HUDEP-2 (cell line): ENCODE measurements at regions not wholly inside any gene's neighbourhood (a gene's known extent, or its start where the extent isn't known, plus 50 kb on each side); places are given as distances from the start of the nearest gene placed in this dataset.
"Not testable (repeated sequence)": the region's sequence is repeated elsewhere in the genome, so short reads cannot be mapped to it uniquely, and the experiment has no call there.

Experiments
- DNase-seq, 76 experiments: peaks; one replicate each; lab custom pipeline; 2025; ENCODE audit not compliant: unreplicated experiment in 76 of 76; lab: John Stamatoyannopoulos, UW

- DNase-seq: no peak
Measured at GRCh38 chr5:162931501-162931900, 505.9 kb upstream of the CCNG1 start.

DNA sequence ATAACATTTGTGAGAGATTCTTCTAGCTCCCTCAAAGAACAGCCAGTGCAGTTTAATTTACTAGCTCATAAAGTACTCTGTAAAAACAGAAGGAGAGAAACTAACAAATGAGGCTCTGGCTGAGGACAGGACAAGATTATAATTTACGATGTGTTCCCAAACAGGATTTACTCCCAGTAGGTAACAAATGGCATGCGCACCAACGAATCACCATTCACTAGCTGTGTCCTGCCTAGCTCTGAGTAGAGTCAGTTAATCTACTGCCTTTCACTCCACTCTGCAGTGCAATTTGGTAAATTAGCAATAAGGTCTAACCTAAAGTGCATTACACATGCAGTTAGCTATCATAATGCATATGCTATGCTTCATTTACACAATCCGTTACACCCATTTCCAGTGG lies 497.4 kb upstream of the CCNG1 start:
- DNase-seq: no peak

- DNase-seq: no peak
Measured at GRCh38 chr5:162948677-162949076, 488.7 kb upstream of the CCNG1 start.

DNA sequence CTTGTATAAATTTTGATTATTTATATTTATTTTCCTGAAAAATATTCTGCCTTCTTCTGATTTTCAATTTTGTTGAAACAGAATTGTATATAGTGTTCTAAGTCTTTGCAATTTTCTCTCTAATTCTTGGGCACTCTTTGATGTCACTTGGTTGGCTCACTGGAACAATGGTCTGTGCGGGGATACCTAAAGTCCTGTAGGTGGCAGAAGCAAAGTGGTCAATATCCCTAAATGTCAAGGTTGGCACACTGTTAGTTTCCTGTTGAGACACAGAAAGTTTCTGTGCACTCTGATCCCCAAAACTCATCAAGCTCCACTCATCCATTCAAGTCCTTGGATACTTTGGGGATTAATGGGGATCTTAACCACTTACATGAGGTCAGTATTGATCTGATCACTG lies 480.8 kb upstream of the CCNG1 start:
- no peak for DNase-seq

- not testable (repeated sequence) for DNase-seq
Measured at GRCh38 chr5:162964144-162964543, 473.3 kb upstream of the CCNG1 start.

DNA sequence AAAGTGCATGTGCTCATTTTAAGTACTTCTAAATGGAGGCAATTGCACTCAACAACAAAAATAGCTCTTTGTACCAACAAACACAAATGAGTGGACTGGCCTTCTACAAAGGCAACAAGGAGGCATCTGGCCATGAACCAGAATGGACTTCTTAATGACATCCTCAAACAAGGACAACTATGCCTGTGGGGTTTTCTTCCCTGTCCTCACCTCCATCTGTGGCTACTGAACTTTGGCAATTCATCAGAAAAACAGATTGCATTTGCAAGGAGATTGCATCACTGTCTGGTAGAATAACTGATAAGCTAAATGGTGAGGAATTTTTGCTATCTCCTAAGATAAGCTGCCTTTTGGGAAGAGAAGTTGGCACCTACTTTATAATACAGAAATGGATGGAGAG lies 447.3 kb upstream of the CCNG1 start:
- DNase-seq: no peak

GRCh38 chr5:162990856-162991497 lies 446.4 kb upstream of the CCNG1 start:
- no peak for DNase-seq

DNA sequence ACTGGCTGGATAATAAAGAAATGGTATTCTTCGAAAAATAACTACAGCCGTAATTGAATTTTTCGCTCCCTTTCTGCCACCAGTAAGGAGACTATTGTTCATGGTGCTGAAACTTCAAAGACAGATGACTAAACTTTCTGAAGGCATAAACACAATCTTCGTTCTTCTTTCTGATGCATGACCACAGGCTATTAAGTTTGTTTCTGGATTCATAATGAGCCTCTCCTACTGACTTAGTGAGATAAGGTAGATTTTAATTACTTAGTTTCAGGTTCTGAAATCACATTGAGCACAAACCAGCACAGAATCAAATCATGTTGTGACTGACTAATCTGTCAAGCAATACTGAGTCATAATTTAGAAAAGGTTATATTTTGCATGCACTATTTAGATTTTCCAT lies 441.8 kb upstream of the CCNG1 start:
- no peak for DNase-seq

DNA sequence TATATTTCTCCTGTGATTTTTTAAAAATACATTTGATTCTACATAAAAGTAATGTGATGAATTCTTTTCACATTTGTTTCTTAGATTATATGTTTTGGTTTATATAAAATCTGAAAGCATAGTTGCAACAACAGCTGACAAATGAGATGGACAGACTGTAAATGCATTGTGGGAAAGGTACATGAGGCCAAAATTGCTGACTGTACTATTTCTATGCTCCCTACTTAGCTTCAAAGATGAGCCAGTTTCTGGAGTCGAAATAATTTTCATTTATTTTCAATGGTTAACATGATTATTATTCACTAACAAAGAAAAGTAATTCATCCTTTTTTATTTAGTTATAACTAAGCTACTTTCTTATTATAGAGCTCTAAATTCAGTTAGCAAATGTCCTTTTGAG lies 441.3 kb upstream of the CCNG1 start:
- no peak for DNase-seq

DNA sequence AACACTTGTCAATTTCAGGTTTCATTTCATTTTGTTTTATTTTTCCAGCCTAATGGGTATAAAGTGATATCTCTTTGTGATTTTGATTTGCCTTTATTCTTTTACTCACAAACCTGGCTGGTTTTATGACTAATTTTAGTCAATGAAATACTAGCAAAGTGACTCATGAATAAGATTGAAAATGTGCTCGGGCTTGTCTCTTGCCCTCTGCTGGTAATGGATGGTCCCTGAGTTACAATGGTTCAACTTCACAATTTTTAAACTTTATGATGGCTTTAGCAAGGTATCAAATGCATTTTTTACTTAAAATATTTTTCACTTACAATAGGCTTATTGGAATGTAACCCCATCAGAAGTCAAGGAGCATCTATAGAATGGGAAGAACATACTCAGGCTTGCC lies 431.4 kb upstream of the CCNG1 start:
- DNase-seq: no peak

DNA sequence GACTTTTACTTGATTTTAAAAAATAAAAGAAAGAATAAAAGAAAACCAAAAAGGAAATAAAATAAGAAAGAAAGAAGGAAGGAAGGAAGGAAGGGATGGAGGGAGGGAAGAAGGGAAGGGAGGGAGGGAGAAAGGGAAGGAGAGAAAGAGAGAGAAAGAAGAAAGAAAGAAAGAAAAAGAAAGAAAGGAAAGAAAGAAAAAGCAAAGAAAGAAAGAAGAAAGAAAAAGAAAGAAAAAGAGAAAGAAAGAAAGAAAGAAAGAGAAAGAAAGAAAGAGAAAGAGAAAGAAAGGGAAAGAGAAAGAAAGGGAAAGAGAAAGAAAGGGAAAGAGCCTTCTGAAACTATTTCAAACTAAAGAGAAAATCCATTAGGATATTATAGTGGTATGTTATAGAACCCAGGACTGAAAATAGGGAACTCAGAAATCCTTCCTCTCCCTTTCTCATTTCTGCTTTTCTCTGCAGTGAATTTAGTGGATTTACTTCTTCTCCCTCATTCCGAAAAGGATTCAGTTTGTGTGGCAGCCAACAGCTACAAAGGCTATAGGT lies 414.7 kb upstream of the CCNG1 start:
- no peak for DNase-seq

GRCh38 chr5:163023846-163024245 lies 413.5 kb upstream of the CCNG1 start:
- DNase-seq: no peak

GRCh38 chr5:163024936-163025335 lies 412.5 kb upstream of the CCNG1 start:
- DNase-seq: no peak

- no peak for DNase-seq
Measured at GRCh38 chr5:163033656-163034055, 403.7 kb upstream of the CCNG1 start.

GRCh38 chr5:163041254-163041653 lies 396.1 kb upstream of the CCNG1 start:
- no peak for DNase-seq

- DNase-seq: peak in 1 of 76 experiments; percentile 2
Measured at GRCh38 chr5:163079618-163080017, 357.8 kb upstream of the CCNG1 start.

GRCh38 chr5:163089230-163089629 lies 348.2 kb upstream of the CCNG1 start:
- DNase-seq: no peak

DNA sequence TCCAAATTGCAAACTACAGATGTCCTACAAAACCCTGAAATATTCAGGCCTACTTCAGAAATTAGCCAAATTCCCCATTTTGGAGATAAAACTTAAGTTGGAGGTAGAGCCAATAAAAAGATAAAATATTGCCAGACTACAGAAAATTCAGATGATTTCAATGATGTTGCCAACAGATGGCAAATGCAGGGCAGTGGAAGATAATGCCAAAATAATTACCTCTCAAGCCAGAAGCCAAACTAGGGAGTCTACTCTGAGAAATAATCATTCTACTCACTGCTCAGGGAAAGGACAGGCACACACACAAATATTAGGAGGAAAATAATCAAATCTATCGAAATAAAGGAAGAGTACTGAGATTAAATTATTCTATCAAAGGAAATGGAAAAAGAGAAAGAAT lies 347.5 kb upstream of the CCNG1 start:
- DNase-seq: no peak

GRCh38 chr5:163094492-163095180 lies 342.8 kb upstream of the CCNG1 start:
- no peak for DNase-seq

GRCh38 chr5:163104464-163104863 lies 332.9 kb upstream of the CCNG1 start:
- DNase-seq: no peak

GRCh38 chr5:163105456-163105855 lies 331.9 kb upstream of the CCNG1 start:
- DNase-seq: no peak

GRCh38 chr5:163106098-163106497 lies 331.3 kb upstream of the CCNG1 start:
- DNase-seq: no peak
